Activated CD4-positive, alpha-beta T cell treated with anti-CD3 and anti-CD28 coated beads, Interleukin-2, amount 10 ng/mL, durations not matched to agents 24 days and 14 days (primary cell): ENCODE measurements at regions not wholly inside any gene's neighbourhood (a gene's known extent, or its start where the extent isn't known, plus 50 kb on each side); places are given as distances from the start of the nearest gene placed in this dataset.

Experiments
- DNase-seq: peaks from one replicate; pipeline ENCODE4 v3.0.0; 2022
- H3K27ac Mint-ChIP-seq: one replicate; pipeline ENCODE4 v1.8.0; 2022; ENCODE audit warnings: mild to moderate bottlenecking, mixed read lengths
- H3K27me3 Mint-ChIP-seq: one replicate; pipeline ENCODE4 v1.8.0; 2022; ENCODE audit warnings: mixed read lengths
- H3K36me3 Mint-ChIP-seq: one replicate; pipeline ENCODE4 v1.8.0; 2022; ENCODE audit warnings: low read depth, mild to moderate bottlenecking, mixed read lengths
- H3K4me1 Mint-ChIP-seq: one replicate; pipeline ENCODE4 v1.8.0; 2021; ENCODE audit warnings: mixed read lengths
- H3K4me3 Mint-ChIP-seq: one replicate; pipeline ENCODE4 v1.8.0; 2022; ENCODE audit warnings: mild to moderate bottlenecking, moderate library complexity, mixed read lengths
- H3K9me3 Mint-ChIP-seq: one replicate; pipeline ENCODE4 v1.8.0; 2021; ENCODE audit warnings: mixed read lengths
- intact Hi-C: fragments of 100-400 bp; cut with micrococcal nuclease; formaldehyde crosslinking; loops from one replicate; pipeline ENCODE4 v1.15.1; 2023

DNA sequence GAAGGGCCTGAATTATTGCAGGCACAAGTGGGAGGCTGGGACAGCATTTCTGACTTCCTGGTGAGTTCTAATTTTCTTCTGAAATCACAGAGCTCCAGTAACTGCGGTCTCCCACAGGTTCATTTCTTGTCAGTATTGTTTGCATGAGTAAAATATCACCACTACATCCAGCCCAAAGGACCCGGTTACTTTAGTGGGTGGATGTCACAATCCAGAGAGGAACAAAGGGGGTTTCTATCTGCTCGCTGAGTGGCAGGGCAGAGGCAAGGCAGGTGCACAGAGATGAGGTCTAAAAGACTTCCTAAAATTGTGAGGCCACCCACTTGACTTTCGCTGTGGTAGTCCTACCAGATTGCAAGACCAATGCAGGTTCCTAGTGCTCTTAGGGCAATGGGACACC, 800.4 kb upstream of the ID2 start:
- H3K9me3 Mint-ChIP-seq: peaks cover 18% of the 10 kb centered on the region
- no peak overlapping the region for H3K27ac Mint-ChIP-seq
- H3K27me3 Mint-ChIP-seq: peaks cover 2% of the 10 kb centered on the region
- H3K4me1 Mint-ChIP-seq: no peaks in the 10 kb centered on the region
- DNase-seq: no peak
- no peak overlapping the region for H3K4me3 Mint-ChIP-seq
- intact Hi-C loops: no loop called here
- no peaks in the 10 kb centered on the region for H3K36me3 Mint-ChIP-seq

DNA sequence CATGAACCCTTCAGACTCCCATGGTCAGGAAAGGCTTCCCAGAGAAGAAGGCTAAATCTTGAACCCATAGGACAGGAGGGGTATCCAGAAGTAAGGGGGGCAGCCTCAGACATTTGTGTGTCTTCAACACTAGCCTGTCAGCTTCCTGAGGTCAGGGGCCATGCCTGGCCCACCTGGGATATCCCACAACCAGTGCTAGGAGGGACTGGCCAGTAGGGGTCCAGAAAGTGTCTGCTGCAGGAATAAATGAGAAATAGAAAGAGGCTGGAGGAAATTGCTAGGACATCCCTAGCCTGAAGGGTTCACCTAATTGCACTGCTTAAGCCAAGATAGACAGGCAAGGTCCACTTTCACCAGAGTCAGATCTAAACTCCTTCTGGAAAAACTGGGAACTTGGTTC, 799.6 kb upstream of the ID2 start:
- H3K27me3 Mint-ChIP-seq: peaks cover 2% of the 10 kb centered on the region
- H3K4me3 Mint-ChIP-seq: no peak overlapping the region

DNA sequence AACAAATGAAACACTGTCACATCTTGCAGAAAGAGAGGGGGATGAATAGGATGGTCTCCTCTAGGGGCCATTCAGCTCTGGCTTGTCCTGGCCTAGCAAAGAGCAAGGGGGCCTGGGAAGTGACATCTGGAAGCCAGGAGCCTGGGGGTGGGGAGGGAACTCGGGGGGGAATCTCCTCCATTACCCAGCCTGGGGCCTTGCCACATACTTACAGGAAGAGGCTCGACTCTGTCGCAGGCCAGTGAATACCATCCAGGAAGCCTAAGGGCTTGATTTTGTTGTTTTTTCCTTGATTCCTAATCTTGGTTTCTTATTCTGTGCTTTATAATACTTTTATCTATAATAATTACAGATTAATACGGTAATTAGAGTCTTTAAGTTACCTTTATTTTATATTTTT, 797.5 kb upstream of the ID2 start:
- Mint-ChIP-seq H3K27ac (no peak overlapping the region), H3K4me1 (no peaks in the 10 kb centered on the region), H3K9me3 (peaks cover 24% of the 10 kb centered on the region), H3K4me3 (no peak overlapping the region), H3K27me3 (peaks cover 2% of the 10 kb centered on the region), H3K36me3 (no peaks in the 10 kb centered on the region)
- intact Hi-C loops: no loop called here
- DNase-seq: no peak

More for the DNA sequence above, 799.6 kb upstream of the ID2 start:
- intact Hi-C loops: no loop called here
- Mint-ChIP-seq H3K9me3 (peaks cover 18% of the 10 kb centered on the region), H3K4me1 (no peaks in the 10 kb centered on the region), H3K36me3 (no peaks in the 10 kb centered on the region), H3K27ac (no peak overlapping the region)
- DNase-seq: no peak

DNA sequence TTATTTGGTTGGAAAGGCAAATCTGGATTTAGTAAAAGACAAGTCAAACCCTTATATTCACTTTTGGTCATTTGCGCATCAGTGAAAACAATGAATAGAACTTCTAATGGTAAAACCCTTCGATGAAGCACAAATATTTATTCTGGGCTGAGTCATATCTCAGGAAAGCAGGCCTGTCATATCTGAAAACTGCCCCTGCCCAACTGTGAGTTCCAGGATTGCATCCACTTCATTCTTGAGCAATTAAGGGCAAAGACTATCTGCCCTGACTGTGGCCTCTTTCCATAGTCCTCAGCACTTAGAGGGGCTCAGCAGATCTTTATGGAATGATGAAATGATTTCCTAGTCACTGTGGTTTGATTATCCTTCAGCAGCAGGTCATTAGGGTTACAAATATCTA, 795.2 kb upstream of the ID2 start:
- Mint-ChIP-seq H3K36me3 (peaks cover 2% of the 10 kb centered on the region), H3K27me3 (peaks cover 2% of the 10 kb centered on the region), H3K4me3 (no peak overlapping the region), H3K9me3 (peaks cover 28% of the 10 kb centered on the region), H3K4me1 (no peaks in the 10 kb centered on the region), H3K27ac (no peak overlapping the region)
- no peak for DNase-seq
- intact Hi-C loops: no loop called here

DNA sequence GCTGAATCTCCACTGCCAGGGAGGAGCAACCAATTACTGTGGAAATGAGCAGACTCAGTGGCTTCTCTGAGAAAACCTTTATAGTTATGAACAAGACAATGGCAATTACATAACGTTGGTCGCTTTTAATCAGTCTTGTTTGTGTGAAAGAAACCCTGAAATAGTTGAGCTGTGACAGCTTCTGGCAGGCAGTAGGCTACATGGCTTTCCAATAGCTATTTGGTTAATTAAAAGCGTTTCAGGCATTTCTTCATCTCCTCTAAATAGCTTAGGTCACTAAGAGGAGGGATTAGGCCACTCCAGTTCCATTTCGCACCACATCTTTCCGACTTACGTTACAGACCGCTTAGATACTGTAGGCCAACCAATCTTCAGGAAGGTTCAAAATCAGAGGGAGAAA, 794.4 kb upstream of the ID2 start:
- intact Hi-C loops: no loop called here
- Mint-ChIP-seq H3K4me1 (no peaks in the 10 kb centered on the region), H3K27me3 (peaks cover 2% of the 10 kb centered on the region), H3K9me3 (peaks cover 24% of the 10 kb centered on the region), H3K36me3 (peaks cover 2% of the 10 kb centered on the region), H3K4me3 (no peak overlapping the region), H3K27ac (no peak overlapping the region)
- DNase-seq: no peak

DNA sequence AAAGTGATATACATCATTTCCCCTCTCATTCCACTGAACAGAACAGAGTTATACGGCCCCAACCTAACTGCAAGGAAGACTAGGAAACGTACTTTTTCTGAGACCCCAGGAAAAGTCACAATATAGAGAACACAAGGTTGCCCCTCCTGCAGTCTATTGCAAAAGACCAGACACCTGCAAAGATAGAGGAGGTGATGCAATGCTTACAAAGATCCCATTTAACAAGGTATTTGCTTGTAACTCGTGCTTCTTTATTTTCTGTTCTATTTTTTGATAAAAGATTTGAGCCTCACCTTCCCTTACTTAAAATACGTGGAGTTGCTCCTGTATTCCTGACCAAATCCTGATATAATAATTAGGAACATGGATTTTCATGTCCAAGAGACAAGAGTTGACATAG, 793.0 kb upstream of the ID2 start:
- H3K27ac Mint-ChIP-seq: no peak overlapping the region
- no peaks in the 10 kb centered on the region for H3K4me1 Mint-ChIP-seq
- intact Hi-C loops: no loop called here
- no peak for DNase-seq
- no peak overlapping the region for H3K4me3 Mint-ChIP-seq
- H3K9me3 Mint-ChIP-seq: peaks cover 19% of the 10 kb centered on the region
- H3K36me3 Mint-ChIP-seq: peaks cover 2% of the 10 kb centered on the region
- peaks cover 2% of the 10 kb centered on the region for H3K27me3 Mint-ChIP-seq

DNA sequence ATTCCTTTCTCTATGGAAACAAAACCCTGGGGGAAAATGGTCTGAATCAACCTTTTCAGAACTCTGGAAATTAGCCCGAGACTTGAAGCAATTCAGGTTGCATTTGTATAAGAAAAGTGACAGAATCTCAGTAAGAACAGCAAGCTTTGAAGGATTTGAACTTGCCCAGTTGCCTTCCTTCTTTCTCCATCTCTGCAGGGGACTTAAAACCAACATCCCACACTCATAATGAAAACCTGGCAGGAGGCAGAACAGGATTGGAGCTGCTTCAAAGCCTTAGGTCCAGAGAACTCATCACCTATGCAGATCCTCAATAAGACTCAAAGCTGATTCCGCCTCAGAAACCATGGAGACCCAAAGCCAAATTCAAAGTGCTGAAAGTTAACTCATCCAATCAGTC, 790.5 kb upstream of the ID2 start:
- Mint-ChIP-seq H3K27me3 (peaks cover 2% of the 10 kb centered on the region), H3K9me3 (peaks cover 24% of the 10 kb centered on the region), H3K27ac (no peak overlapping the region), H3K36me3 (peaks cover 2% of the 10 kb centered on the region), H3K4me3 (no peak overlapping the region), H3K4me1 (no peaks in the 10 kb centered on the region)
- intact Hi-C loops: no loop called here
- no peak for DNase-seq

DNA sequence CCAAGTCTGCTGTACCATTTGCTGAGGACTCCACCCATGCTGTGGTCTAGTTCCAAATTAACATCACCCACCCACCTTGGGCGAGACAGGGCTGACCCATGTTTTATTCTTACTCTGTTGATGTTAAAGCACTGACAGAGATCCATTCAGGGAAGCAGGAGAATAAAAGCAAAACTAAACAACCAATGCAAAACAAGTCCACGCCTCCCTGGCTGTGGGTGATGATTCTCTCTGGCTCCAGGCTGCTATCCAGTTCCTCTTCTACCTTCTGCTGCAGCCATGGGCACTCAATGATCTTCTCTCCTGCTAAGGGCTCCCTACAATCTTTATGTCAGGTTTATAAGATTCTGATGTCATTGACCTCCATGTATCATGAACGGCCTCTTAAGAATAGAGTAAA, 786.6 kb upstream of the ID2 start:
- peaks cover 13% of the 10 kb centered on the region for H3K4me1 Mint-ChIP-seq
- H3K4me3 Mint-ChIP-seq: no peak overlapping the region
- H3K36me3 Mint-ChIP-seq: peaks cover 2% of the 10 kb centered on the region
- peaks cover 18% of the 10 kb centered on the region for H3K9me3 Mint-ChIP-seq
- H3K27ac Mint-ChIP-seq: no peak overlapping the region
- no peak for DNase-seq
- peaks cover 2% of the 10 kb centered on the region for H3K27me3 Mint-ChIP-seq
- intact Hi-C loops: no loop called here

DNA sequence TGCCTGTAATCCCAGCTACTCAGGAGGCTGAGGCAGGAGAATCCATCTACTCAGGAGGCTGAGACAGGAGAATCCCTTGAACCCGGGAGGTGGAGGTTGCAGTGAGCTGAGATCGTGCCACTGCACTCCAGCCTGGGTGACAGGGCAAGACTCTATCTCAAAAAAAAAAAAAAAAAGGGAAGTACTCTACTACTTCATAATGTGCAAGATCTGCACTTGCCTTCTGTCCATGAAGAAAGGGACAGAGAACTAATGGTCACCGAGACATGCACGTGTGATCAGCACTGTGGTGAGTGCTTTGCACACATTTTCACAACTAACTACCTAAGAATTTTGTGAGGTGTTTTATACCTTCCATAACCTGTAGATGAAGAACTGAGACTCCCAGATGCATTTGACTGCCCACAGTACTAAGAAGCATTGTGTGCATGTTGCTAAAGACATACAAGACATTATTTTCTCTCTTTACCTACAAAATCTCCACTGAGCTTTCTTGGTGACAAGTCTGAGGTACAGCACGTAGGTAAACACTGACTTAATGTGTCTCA, 784.8 kb upstream of the ID2 start:
- H3K9me3 Mint-ChIP-seq: peaks cover 14% of the 10 kb centered on the region
- intact Hi-C loops: no loop called here
- no peak overlapping the region for H3K4me3 Mint-ChIP-seq
- H3K27ac Mint-ChIP-seq: no peak overlapping the region
- DNase-seq: no peak
- H3K36me3 Mint-ChIP-seq: no peaks in the 10 kb centered on the region
- peaks cover 21% of the 10 kb centered on the region for H3K4me1 Mint-ChIP-seq
- no peaks in the 10 kb centered on the region for H3K27me3 Mint-ChIP-seq

DNA sequence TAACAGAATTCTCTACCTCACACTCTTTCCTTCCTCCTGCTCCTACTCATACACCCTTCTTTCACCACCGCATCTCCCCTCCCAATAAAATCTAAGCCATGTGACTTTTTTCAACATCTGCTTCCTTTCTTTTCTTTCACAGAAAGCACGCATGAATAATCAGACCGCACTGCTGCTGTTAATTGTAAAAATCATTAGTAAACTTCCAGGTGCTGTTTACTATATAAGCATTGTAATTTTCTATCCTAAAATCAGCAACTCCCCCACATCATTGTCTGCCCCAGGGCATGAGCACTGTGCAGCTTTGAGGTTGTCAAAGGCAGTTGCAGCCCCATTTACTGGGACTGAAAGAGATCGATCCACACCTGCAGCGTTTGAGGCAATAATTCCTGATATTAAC, 782.6 kb upstream of the ID2 start:
- Mint-ChIP-seq H3K27ac (no peak overlapping the region), H3K9me3 (peaks cover 11% of the 10 kb centered on the region), H3K36me3 (no peaks in the 10 kb centered on the region), H3K4me1 (peaks cover 24% of the 10 kb centered on the region), H3K27me3 (no peaks in the 10 kb centered on the region), H3K4me3 (peak overlapping the region; percentile 26)
- intact Hi-C loops: no loop called here
- no peak for DNase-seq

DNA sequence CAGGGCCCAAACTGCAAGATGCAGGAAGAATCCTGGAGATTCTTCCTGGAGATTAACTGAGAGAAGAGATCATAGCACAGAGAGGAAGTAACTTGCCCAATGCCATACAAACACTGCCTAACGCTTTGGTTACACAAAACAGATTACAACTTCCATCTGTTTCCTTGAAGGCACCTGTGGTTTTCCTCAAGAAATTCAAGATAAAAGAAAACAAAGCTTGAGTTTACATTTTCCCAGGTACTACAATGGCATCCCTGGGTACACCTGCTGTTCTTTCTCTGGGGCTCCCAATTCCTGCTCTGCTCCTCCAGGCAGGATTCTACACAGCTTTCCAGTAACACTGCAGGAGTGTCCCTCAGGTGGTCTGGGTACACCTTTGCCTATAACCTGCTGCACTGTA, 781.9 kb upstream of the ID2 start:
- Mint-ChIP-seq H3K4me3 (no peak overlapping the region), H3K27ac (no peak overlapping the region)

DNA sequence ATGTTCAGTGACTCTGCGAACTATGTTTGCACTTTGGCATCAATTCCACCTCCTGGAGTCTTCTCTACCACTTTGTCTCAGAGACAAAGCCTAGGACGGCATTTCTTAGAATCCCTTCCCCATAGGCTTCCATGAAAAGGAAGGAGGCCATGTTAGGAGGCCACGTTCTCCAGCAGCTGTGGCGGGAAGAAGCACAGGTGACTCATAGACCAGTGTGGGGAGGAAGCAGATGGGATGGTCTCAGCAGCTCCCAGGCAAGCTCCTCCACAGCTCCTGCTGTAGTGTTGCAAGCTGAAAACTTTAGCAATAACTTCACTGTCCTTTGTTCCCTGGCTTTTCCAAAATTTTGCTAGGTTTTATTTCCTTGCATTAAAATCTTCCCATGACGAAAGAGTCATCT, 781.3 kb upstream of the ID2 start:
- no peak overlapping the region for H3K4me3 Mint-ChIP-seq
- peaks cover 7% of the 10 kb centered on the region for H3K9me3 Mint-ChIP-seq
- no peaks in the 10 kb centered on the region for H3K36me3 Mint-ChIP-seq
- H3K4me1 Mint-ChIP-seq: peaks cover 27% of the 10 kb centered on the region
- peak; percentile 64 for DNase-seq
- H3K27ac Mint-ChIP-seq: no peak overlapping the region
- intact Hi-C loops: no loop called here
- no peaks in the 10 kb centered on the region for H3K27me3 Mint-ChIP-seq

More for the DNA sequence above, 781.9 kb upstream of the ID2 start:
- peaks cover 10% of the 10 kb centered on the region for H3K9me3 Mint-ChIP-seq
- peaks cover 27% of the 10 kb centered on the region for H3K4me1 Mint-ChIP-seq
- H3K36me3 Mint-ChIP-seq: no peaks in the 10 kb centered on the region
- no peak for DNase-seq
- H3K27me3 Mint-ChIP-seq: no peaks in the 10 kb centered on the region
- intact Hi-C loops: no loop called here

DNA sequence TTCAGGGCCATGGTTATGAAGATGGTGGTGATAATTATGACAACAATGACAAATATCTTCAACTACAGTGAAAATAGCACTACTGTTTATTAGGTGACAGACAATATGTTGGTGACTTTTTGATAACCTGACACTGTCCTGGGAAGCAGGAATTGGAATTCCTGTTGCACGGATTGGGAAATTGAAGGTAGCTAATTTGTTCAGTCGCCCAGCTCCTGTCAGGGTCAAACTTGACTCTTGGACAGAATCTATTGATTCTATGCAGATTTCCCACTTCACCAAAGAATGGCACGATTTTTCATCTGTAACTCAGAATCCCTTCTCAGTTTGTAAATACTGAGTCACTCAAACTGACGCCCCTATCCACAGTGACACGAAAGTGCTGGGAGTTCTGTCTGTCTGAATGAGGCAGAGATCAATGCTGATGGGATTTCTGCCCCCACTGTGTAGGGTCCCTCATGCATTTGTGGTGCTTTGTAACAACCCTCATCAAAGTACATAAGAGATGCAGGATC, 779.5 kb upstream of the ID2 start:
- H3K27ac Mint-ChIP-seq: no peak overlapping the region
- H3K27me3 Mint-ChIP-seq: no peaks in the 10 kb centered on the region
- H3K36me3 Mint-ChIP-seq: no peaks in the 10 kb centered on the region
- no peak overlapping the region for H3K4me3 Mint-ChIP-seq
- intact Hi-C loops: no loop called here
- peak; percentile 47 for DNase-seq
- peaks cover 27% of the 10 kb centered on the region for H3K4me1 Mint-ChIP-seq
- H3K9me3 Mint-ChIP-seq: peaks cover 7% of the 10 kb centered on the region

DNA sequence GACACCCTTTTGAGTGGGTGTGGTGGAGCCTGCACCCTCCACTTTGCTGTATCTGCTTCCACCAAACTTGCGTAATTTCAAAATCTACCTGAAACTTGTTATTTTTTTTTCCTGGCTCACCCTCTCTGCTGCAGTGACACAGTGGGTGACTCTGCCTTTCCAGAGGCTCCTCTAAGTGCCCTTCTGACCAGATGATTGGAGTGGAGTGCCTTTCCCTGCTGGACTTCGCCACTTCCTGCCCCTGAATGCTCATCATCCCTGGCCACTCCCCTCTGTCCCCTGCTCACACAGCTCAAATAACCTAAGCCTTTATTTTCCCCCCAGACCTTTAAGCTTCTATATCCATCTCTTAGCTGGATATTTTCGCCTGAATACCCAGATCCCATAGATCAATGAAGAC, 777.5 kb upstream of the ID2 start:
- Mint-ChIP-seq H3K27ac (peak overlapping the region; percentile 15), H3K27me3 (no peaks in the 10 kb centered on the region), H3K4me1 (peaks cover 22% of the 10 kb centered on the region), H3K4me3 (no peak overlapping the region), H3K9me3 (peaks cover 7% of the 10 kb centered on the region), H3K36me3 (no peaks in the 10 kb centered on the region)
- intact Hi-C loops: no loop called here
- DNase-seq: peak; percentile 28

DNA sequence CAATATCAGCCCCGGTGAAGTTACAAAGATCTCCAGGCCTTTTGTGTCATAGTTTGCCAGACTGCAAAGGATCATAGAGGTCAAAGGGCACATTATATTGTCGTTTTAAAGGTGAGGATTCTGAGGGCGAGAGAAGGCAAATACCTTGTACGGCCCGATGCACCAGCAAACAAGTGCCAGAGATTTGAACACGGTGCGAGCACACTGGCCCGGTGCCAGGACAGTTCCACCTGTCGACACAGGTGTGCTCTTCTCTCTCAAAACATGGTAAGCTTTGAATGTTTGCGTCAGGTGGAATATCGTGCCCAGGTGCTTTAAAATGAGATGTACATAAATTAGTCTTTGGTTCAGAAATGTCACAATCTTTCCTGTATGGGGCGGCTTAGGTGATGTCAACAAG, 776.1 kb upstream of the ID2 start:
- Mint-ChIP-seq H3K27ac (no peak overlapping the region), H3K27me3 (no peaks in the 10 kb centered on the region), H3K4me1 (peaks cover 9% of the 10 kb centered on the region), H3K36me3 (no peaks in the 10 kb centered on the region), H3K4me3 (no peak overlapping the region), H3K9me3 (peaks cover 16% of the 10 kb centered on the region)
- intact Hi-C loops: no loop called here
- no peak for DNase-seq
